Lung (tissue), 11 donors: ENCODE measurements at regions not wholly inside any gene's neighbourhood (a gene's known extent, or its start where the extent isn't known, plus 50 kb on each side); places are given as distances from the start of the nearest gene placed in this dataset.

Experiments used
- ATAC-seq: fragments of 200-7000 bp; cut with Tn5 transposase; one replicate; pipeline ENCODE4 v1.9.1; 2020; ENCODE audit warnings: moderate number of reproducible peaks; ENCODE audit not compliant: insufficient read depth, low FRiP score
- DNase-seq, 3 donors: peaks; one replicate each; pipeline ENCODE4 v3.0.0-alpha.2; 2013 to 2017
- H3K27ac ChIP-seq, 2 donors: one replicate each; pipeline ENCODE4 v1.5.1; 2013; ENCODE audit warnings: mild to moderate bottlenecking in 2 of 2, moderate library complexity in 2 of 2, control low read depth in 1 of 2, inconsistent platforms in 1 of 2, low read depth in 1 of 2, low read length in 1 of 2
- H3K27me3 ChIP-seq, 3 donors: one replicate each; pipeline ENCODE4 v1.5.1; 2013; ENCODE audit warnings: low read length in 2 of 3; ENCODE audit not compliant: control insufficient read depth in 3 of 3, insufficient read depth in 3 of 3
- H3K36me3 ChIP-seq, 4 donors: one replicate each; pipeline ENCODE4 v1.5.1; 2013; ENCODE audit warnings: low read length in 4 of 4, mild to moderate bottlenecking in 1 of 4, moderate library complexity in 1 of 4; ENCODE audit not compliant: control insufficient read depth in 4 of 4, insufficient read depth in 4 of 4
- H3K4me1 ChIP-seq, 5 donors: one replicate each; pipeline ENCODE4 v1.5.1; 2013; ENCODE audit warnings: low read length in 5 of 5, mild to moderate bottlenecking in 2 of 5, moderate library complexity in 1 of 5; ENCODE audit not compliant: control insufficient read depth in 5 of 5, insufficient read depth in 5 of 5
- H3K4me3 ChIP-seq: one replicate; pipeline ENCODE4 v1.5.1; 2013; ENCODE audit warnings: mild to moderate bottlenecking, control low read depth, moderate library complexity
- H3K9ac ChIP-seq, 2 donors: one replicate each; pipeline ENCODE4 v1.5.1; 2013; ENCODE audit warnings: low read length in 2 of 2, control low read depth in 1 of 2; ENCODE audit not compliant: insufficient read depth in 1 of 2
- H3K9me3 ChIP-seq, 4 donors: one replicate each; pipeline ENCODE4 v1.5.1; 2013; ENCODE audit warnings: low read length in 3 of 4, mild to moderate bottlenecking in 1 of 4, moderate library complexity in 1 of 4; ENCODE audit not compliant: control insufficient read depth in 4 of 4, insufficient read depth in 3 of 4
- CTCF ChIP-seq: IDR thresholded peaks from 2 replicates; pipeline ENCODE4 v1.5.1; 2012; ENCODE audit warnings: mild to moderate bottlenecking; ENCODE audit errors: control extremely low read depth, extremely low read depth
- WGBS, 2 donors: extraction: QIAGEN DNeasy Blood & Tissue Kit; methylation state at CpG; one replicate each; pipeline ENCODE4 v1.1.7; 2013; 5-methylcytosine and 5-hydroxymethylcytosine counted together
- donor health status: control.
- donor health status: control.
- donor health status: Bipolar disorder and iron deficiency.
- donor health status: healthy.
- donor health status: DM: yes; HTN: yes; CAD: no.

DNA sequence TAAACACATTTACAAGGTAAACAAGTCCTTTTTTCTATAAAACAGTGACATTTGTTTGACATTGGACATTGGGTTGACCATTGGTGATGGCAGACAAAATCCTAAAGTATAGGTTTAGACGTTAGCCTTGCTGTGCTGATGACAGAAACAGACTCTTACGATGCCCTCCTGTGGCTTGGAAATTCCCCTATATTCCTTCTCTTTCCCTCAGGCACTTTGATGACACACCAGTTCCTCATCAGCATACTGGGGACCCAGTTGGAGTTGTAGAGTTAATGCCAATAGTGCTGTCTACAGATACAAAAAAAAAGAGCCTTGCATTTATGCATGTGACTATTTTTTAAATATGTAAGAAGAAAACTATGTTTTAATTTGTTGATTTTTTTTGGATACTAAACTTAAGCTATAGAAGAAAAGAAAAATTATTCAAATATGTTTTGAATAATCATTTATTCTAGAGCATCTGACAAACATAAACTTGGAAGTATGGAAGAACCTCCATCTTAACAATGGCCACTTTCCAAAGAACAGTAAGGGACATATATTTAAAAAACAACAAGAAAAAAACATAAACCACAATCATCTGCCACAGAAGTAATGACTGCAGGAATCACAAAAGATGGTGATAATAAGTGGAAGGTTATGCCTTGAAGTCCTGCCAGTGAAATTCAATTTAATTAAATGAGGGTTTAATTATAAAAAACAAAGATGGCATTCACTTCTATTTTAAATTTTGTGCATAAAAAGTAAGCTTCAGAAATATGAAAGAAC, 75.6 kb upstream of the SNCAIP start:
- H3K36me3 ChIP-seq, result no peaks in the 10 kb centered on the region
- 81 to 91% methylated on average over 2 of the region's 2 CpGs for whole genome bisulfite sequencing, 2 donors
- DNase-seq, result no peak
- H3K27me3 ChIP-seq, result no peaks in the 10 kb centered on the region
- no peaks in the 10 kb centered on the region for H3K9me3 ChIP-seq
- no peak for TF ChIP-seq CTCF
- H3K9ac ChIP-seq, result no peak overlapping the region
- H3K27ac ChIP-seq, result no peak overlapping the region
- ATAC-seq, result no peak
- peaks cover 0 to 1% (median 0%) of the 10 kb centered on the region in 5 donors for H3K4me1 ChIP-seq
- no peak overlapping the region for H3K4me3 ChIP-seq

DNA sequence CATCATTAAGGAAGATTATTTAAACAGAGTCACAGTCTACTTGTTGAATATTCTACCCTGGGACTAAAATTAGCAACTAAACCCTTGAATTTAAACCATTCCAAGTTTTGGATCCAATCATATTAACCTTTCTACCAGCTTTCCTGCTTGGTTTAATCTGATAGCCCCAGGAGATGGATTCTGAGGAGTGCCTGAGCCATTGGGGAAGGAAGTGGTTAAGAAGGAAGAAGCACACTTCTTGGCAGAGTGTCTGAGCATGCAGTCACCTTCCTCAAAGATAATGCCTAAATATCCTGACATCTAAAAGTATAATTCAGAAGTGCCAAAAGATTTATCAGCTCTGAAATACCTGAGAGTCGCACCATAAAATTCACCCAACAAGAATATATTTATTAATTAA, 74.1 kb upstream of the SNCAIP start:
- no peak overlapping the region for H3K9ac ChIP-seq
- peaks cover 0 to 1% (median 0%) of the 10 kb centered on the region in 5 donors for H3K4me1 ChIP-seq
- TF ChIP-seq CTCF, result no peak
- H3K27me3 ChIP-seq, result no peaks in the 10 kb centered on the region
- DNase-seq, result no peak
- H3K9me3 ChIP-seq, result no peaks in the 10 kb centered on the region
- H3K27ac ChIP-seq, result no peak overlapping the region
- no peak for ATAC-seq
- no peaks in the 10 kb centered on the region for H3K36me3 ChIP-seq
- WGBS, 2 donors, result 51 to 60% methylated on average over 1 of the region's 1 CpG
- H3K4me3 ChIP-seq, result no peak overlapping the region

GRCh38 chr5:122252319-122252718, 59.7 kb upstream of the SNCAIP start:
- no peaks in the 10 kb centered on the region for H3K27me3 ChIP-seq
- no peak overlapping the region for H3K4me3 ChIP-seq
- no peaks in the 10 kb centered on the region for H3K4me1 ChIP-seq
- WGBS, 2 donors, result 45 to 51% methylated on average over 4 of the region's 4 CpGs
- H3K9me3 ChIP-seq, result peaks cover 0 to 5% (median 2%) of the 10 kb centered on the region in 4 donors
- H3K27ac ChIP-seq, result no peak overlapping the region
- no peak for TF ChIP-seq CTCF
- DNase-seq (no peak), ATAC-seq (no peak)
- H3K9ac ChIP-seq, result no peak overlapping the region
- H3K36me3 ChIP-seq, result no peaks in the 10 kb centered on the region

GRCh38 chr5:122253794-122254193, 58.2 kb upstream of the SNCAIP start:
- TF ChIP-seq CTCF, result no peak
- DNase-seq, result no peak
- no peak overlapping the region for H3K9ac ChIP-seq
- peaks cover 0 to 8% (median 4%) of the 10 kb centered on the region in 4 donors for H3K9me3 ChIP-seq
- ATAC-seq, result no peak
- H3K27ac ChIP-seq, result no peak overlapping the region
- H3K4me3 ChIP-seq, result no peak overlapping the region
- H3K27me3 ChIP-seq, result no peaks in the 10 kb centered on the region
- no peaks in the 10 kb centered on the region for H3K36me3 ChIP-seq
- H3K4me1 ChIP-seq, result no peaks in the 10 kb centered on the region
